GM23338 (cell line): ENCODE measurements at regions not wholly inside any gene's neighbourhood (a gene's known extent, or its start where the extent isn't known, plus 50 kb on each side); places are given as distances from the start of the nearest gene placed in this dataset.

Experiments
- CREB1 ChIP-seq: fragments of 250-450 bp; sonication (Bioruptor Pico); IDR thresholded peaks from 2 replicates; pipeline ENCODE4 v1.5.0; 2020; ENCODE audit warnings: low read depth, mild to moderate bottlenecking, moderate library complexity
- EZH2 ChIP-seq: fragments of 200-600 bp; sonication (generic); IDR thresholded peaks from one replicate; pipeline ENCODE4 v1.8.0; 2017; ENCODE audit warnings: antibody characterized with exemption, mild to moderate bottlenecking, low read depth; ENCODE audit not compliant: unreplicated experiment
- EZH2phosphoT487 ChIP-seq: fragments of 200-600 bp; sonication (generic); IDR thresholded peaks from one replicate; pipeline ENCODE4 v1.8.1; 2018; ENCODE audit warnings: antibody characterized with exemption; ENCODE audit not compliant: unreplicated experiment
- JUNB ChIP-seq: IDR thresholded peaks from one replicate; pipeline ENCODE4 v1.6.1; 2016; ENCODE audit warnings: antibody characterized with exemption; ENCODE audit not compliant: unreplicated experiment
- NANOG ChIP-seq: IDR thresholded peaks from 2 replicates; pipeline ENCODE4 v1.6.1; 2016; ENCODE audit warnings: antibody characterized with exemption, borderline replicate concordance
- POLR2AphosphoS5 ChIP-seq: IDR thresholded peaks from 2 replicates; pipeline ENCODE4 v1.6.1; 2016; ENCODE audit warnings: antibody characterized with exemption, low read depth
- STAT1 ChIP-seq: IDR thresholded peaks from one replicate; pipeline ENCODE4 v1.6.1; 2016; ENCODE audit warnings: antibody characterized with exemption; ENCODE audit not compliant: unreplicated experiment
- TF ChIP-seq, protein P1 (sequence below), 2 experiments: fragments of 200-600 bp in 1 of 2; sonication (generic) in 1 of 2; conservative IDR thresholded peaks; 2 replicates each; pipeline versions ENCODE4 v1.5.1 to v1.6.1; 2016 to 2017; ENCODE audit warnings: antibody characterized with exemption in 2 of 2, low read depth in 2 of 2, mild to moderate bottlenecking in 2 of 2, moderate library complexity in 1 of 2
- TF ChIP-seq, protein P2 (sequence below): IDR thresholded peaks from one replicate; pipeline ENCODE4 v1.6.1; 2018; ENCODE audit warnings: antibody characterized with exemption; ENCODE audit not compliant: unreplicated experiment

DNA sequence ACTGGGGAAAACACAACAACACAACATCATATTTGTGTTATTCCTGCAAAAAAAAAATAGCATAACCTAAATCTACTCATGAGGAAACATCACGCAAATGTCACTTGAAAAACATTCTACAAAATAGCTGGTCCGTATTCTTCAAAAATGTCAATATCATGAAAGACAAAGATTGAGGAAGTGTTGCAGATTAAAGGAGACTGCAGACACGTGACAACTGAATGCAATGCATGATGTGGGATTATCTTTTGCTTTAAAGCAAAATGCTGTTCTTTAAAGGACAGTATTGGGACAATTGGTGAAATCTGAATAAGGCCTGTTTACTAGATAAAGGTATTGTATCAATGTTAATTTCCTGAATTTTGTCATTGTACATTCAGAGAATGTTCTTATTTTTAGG, 157.7 kb downstream of the SMIM20 start:
- TF ChIP-seq NANOG, result no peak
- TF ChIP-seq, protein P1, sequence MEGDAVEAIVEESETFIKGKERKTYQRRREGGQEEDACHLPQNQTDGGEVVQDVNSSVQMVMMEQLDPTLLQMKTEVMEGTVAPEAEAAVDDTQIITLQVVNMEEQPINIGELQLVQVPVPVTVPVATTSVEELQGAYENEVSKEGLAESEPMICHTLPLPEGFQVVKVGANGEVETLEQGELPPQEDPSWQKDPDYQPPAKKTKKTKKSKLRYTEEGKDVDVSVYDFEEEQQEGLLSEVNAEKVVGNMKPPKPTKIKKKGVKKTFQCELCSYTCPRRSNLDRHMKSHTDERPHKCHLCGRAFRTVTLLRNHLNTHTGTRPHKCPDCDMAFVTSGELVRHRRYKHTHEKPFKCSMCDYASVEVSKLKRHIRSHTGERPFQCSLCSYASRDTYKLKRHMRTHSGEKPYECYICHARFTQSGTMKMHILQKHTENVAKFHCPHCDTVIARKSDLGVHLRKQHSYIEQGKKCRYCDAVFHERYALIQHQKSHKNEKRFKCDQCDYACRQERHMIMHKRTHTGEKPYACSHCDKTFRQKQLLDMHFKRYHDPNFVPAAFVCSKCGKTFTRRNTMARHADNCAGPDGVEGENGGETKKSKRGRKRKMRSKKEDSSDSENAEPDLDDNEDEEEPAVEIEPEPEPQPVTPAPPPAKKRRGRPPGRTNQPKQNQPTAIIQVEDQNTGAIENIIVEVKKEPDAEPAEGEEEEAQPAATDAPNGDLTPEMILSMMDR (conservative IDR thresholded peaks at IDR 0.05; ENCODE audit: low read depth in 2 of 2), result no peak
- no peak for TF ChIP-seq EZH2
- no peak for TF ChIP-seq EZH2phosphoT487
- TF ChIP-seq POLR2AphosphoS5, result no peak
- TF ChIP-seq, protein P2, sequence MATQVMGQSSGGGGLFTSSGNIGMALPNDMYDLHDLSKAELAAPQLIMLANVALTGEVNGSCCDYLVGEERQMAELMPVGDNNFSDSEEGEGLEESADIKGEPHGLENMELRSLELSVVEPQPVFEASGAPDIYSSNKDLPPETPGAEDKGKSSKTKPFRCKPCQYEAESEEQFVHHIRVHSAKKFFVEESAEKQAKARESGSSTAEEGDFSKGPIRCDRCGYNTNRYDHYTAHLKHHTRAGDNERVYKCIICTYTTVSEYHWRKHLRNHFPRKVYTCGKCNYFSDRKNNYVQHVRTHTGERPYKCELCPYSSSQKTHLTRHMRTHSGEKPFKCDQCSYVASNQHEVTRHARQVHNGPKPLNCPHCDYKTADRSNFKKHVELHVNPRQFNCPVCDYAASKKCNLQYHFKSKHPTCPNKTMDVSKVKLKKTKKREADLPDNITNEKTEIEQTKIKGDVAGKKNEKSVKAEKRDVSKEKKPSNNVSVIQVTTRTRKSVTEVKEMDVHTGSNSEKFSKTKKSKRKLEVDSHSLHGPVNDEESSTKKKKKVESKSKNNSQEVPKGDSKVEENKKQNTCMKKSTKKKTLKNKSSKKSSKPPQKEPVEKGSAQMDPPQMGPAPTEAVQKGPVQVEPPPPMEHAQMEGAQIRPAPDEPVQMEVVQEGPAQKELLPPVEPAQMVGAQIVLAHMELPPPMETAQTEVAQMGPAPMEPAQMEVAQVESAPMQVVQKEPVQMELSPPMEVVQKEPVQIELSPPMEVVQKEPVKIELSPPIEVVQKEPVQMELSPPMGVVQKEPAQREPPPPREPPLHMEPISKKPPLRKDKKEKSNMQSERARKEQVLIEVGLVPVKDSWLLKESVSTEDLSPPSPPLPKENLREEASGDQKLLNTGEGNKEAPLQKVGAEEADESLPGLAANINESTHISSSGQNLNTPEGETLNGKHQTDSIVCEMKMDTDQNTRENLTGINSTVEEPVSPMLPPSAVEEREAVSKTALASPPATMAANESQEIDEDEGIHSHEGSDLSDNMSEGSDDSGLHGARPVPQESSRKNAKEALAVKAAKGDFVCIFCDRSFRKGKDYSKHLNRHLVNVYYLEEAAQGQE, result no peak
- TF ChIP-seq CREB1 (CRISPR knock-in tag), result no peak
- TF ChIP-seq JUNB, result no peak
- TF ChIP-seq STAT1, result no peak
